Hepatocyte (in vitro differentiated cells): ENCODE measurements at regions not wholly inside any gene's neighbourhood (a gene's known extent, or its start where the extent isn't known, plus 50 kb on each side); places are given as distances from the start of the nearest gene placed in this dataset.

Experiments used
- DNase-seq: peaks from one replicate; pipeline ENCODE4 v3.0.0-alpha.2; 2016; ENCODE audit warnings: low spot score
- H2AFZ ChIP-seq: fragments of 200-600 bp; sonication (generic); 2 replicates; pipeline ENCODE4 v1.6.0; 2016; ENCODE audit warnings: antibody characterized with exemption, mild to moderate bottlenecking
- H3K27ac ChIP-seq: fragments of 200-600 bp; sonication (generic); 2 replicates; pipeline ENCODE4 v1.5.1; 2016; ENCODE audit warnings: mild to moderate bottlenecking
- H3K27me3 ChIP-seq: fragments of 200-600 bp; sonication (generic); 2 replicates; pipeline ENCODE4 v1.6.1; 2016
- H3K36me3 ChIP-seq: fragments of 200-600 bp; sonication (generic); replicated peaks from 2 replicates; pipeline ENCODE4 v1.5.1; 2016; ENCODE audit warnings: low read depth; ENCODE audit not compliant: insufficient read depth
- H3K4me1 ChIP-seq: fragments of 200-600 bp; sonication (generic); 2 replicates; pipeline ENCODE4 v1.5.1; 2016; ENCODE audit warnings: mild to moderate bottlenecking, moderate library complexity; ENCODE audit not compliant: insufficient read depth
- H3K4me2 ChIP-seq: fragments of 200-600 bp; sonication (generic); 2 replicates; pipeline ENCODE4 v1.6.0; 2016
- H3K4me3 ChIP-seq: fragments of 200-600 bp; sonication (generic); 2 replicates; pipeline ENCODE4 v1.5.1; 2016; ENCODE audit warnings: mild to moderate bottlenecking
- H3K79me2 ChIP-seq: fragments of 200-600 bp; sonication (generic); 2 replicates; pipeline ENCODE4 v1.6.0; 2017; ENCODE audit warnings: mild to moderate bottlenecking
- H3K9me2 ChIP-seq: fragments of 200-600 bp; sonication (generic); replicated peaks from 2 replicates; pipeline ENCODE4 v1.6.0; 2017; ENCODE audit warnings: mild to moderate bottlenecking; ENCODE audit not compliant: insufficient read depth
- H3K9me3 ChIP-seq: fragments of 200-600 bp; sonication (generic); 2 replicates; pipeline ENCODE4 v1.5.1; 2016; ENCODE audit warnings: low read depth, mild to moderate bottlenecking
- H4K20me1 ChIP-seq: fragments of 200-600 bp; sonication (generic); 2 replicates; pipeline ENCODE4 v1.6.0; 2016; ENCODE audit warnings: mild to moderate bottlenecking; ENCODE audit not compliant: insufficient read depth, poor library complexity, severe bottlenecking
- CTCF ChIP-seq: fragments of 200-600 bp; sonication (generic); IDR thresholded peaks from 2 replicates; pipeline ENCODE4 v1.5.1; 2016; ENCODE audit warnings: antibody characterized with exemption, mild to moderate bottlenecking; ENCODE audit not compliant: poor library complexity
- EZH2 ChIP-seq: fragments of 200-600 bp; sonication (generic); IDR thresholded peaks from 2 replicates; pipeline ENCODE4 v1.6.1; 2016; ENCODE audit warnings: antibody characterized with exemption, mild to moderate bottlenecking, borderline replicate concordance
- EZH2phosphoT487 ChIP-seq: fragments of 200-600 bp; sonication (generic); IDR thresholded peaks from one replicate; pipeline ENCODE4 v1.6.1; 2018; ENCODE audit warnings: antibody characterized with exemption, mild to moderate bottlenecking, low read depth, moderate library complexity; ENCODE audit not compliant: unreplicated experiment, severe bottlenecking
- WGBS: methylation state at CpG from one replicate; pipeline ENCODE4 v1.1.6; 2016; ENCODE audit warnings: low lambda C conversion rate; ENCODE audit errors: missing lambda C conversion rate; 5-methylcytosine and 5-hydroxymethylcytosine counted together

- H4K20me1 ChIP-seq: no peaks in the 10 kb centered on the region
- no peak overlapping the region for H3K27ac ChIP-seq
- H3K4me3 ChIP-seq: no peak overlapping the region
- DNase-seq: no peak
- no peaks in the 10 kb centered on the region for H3K9me2 ChIP-seq
- H3K79me2 ChIP-seq: no peaks in the 10 kb centered on the region
- peaks cover 9% of the 10 kb centered on the region for H3K9me3 ChIP-seq
- no peak overlapping the region for H2AFZ ChIP-seq
- H3K4me1 ChIP-seq: no peaks in the 10 kb centered on the region
- no peaks in the 10 kb centered on the region for H3K36me3 ChIP-seq
- H3K27me3 ChIP-seq: no peaks in the 10 kb centered on the region
- WGBS: 89% methylated on average over 2 of the region's 2 CpGs
- no peak for TF ChIP-seq CTCF
- no peak for TF ChIP-seq EZH2
- no peak for TF ChIP-seq EZH2phosphoT487
- no peak overlapping the region for H3K4me2 ChIP-seq
Measured at GRCh38 chr4:12137575-12137974, 708.9 kb upstream of the HS3ST1 start.

- Histone ChIP-seq H3K9me3 (no peaks in the 10 kb centered on the region), H3K4me3 (no peak overlapping the region), H3K27me3 (no peaks in the 10 kb centered on the region), H3K4me2 (no peak overlapping the region), H2AFZ (no peak overlapping the region), H3K36me3 (no peaks in the 10 kb centered on the region), H3K9me2 (no peaks in the 10 kb centered on the region), H4K20me1 (no peaks in the 10 kb centered on the region), H3K27ac (no peak overlapping the region), H3K79me2 (no peaks in the 10 kb centered on the region), H3K4me1 (no peaks in the 10 kb centered on the region)
- no peak for DNase-seq
- WGBS: 76% methylated on average over 2 of the region's 2 CpGs
- no peak for TF ChIP-seq CTCF
- TF ChIP-seq EZH2: no peak
- TF ChIP-seq EZH2phosphoT487: no peak
Measured at GRCh38 chr4:12126474-12126873, 697.8 kb upstream of the HS3ST1 start.

GRCh38 chr4:12124138-12124537 lies 695.4 kb upstream of the HS3ST1 start:
- no peaks in the 10 kb centered on the region for H3K36me3 ChIP-seq
- 77% methylated on average over 1 of the region's 1 CpG for WGBS
- H3K4me1 ChIP-seq: no peaks in the 10 kb centered on the region
- no peak overlapping the region for H2AFZ ChIP-seq
- no peaks in the 10 kb centered on the region for H3K9me2 ChIP-seq
- no peaks in the 10 kb centered on the region for H3K27me3 ChIP-seq
- no peak overlapping the region for H3K27ac ChIP-seq
- no peaks in the 10 kb centered on the region for H4K20me1 ChIP-seq
- no peaks in the 10 kb centered on the region for H3K9me3 ChIP-seq
- DNase-seq: no peak
- no peak for TF ChIP-seq EZH2
- no peak for TF ChIP-seq EZH2phosphoT487
- TF ChIP-seq CTCF: no peak
- no peak overlapping the region for H3K4me2 ChIP-seq
- H3K4me3 ChIP-seq: no peak overlapping the region
- no peaks in the 10 kb centered on the region for H3K79me2 ChIP-seq

- H3K4me1 ChIP-seq: no peaks in the 10 kb centered on the region
- H3K79me2 ChIP-seq: no peaks in the 10 kb centered on the region
- no peaks in the 10 kb centered on the region for H3K36me3 ChIP-seq
- no peak overlapping the region for H3K4me3 ChIP-seq
- no peaks in the 10 kb centered on the region for H3K9me3 ChIP-seq
- DNase-seq: no peak
- TF ChIP-seq EZH2phosphoT487 (no peak), CTCF (no peak), EZH2 (no peak)
- no peak overlapping the region for H2AFZ ChIP-seq
- H4K20me1 ChIP-seq: no peaks in the 10 kb centered on the region
- no peak overlapping the region for H3K4me2 ChIP-seq
- H3K9me2 ChIP-seq: no peaks in the 10 kb centered on the region
- no peaks in the 10 kb centered on the region for H3K27me3 ChIP-seq
- H3K27ac ChIP-seq: no peak overlapping the region
Measured at GRCh38 chr4:12123707-12124106, 695.0 kb upstream of the HS3ST1 start.
